Astrocyte (in vitro differentiated cells and primary cell): ENCODE measurements at regions not wholly inside any gene's neighbourhood (a gene's known extent, or its start where the extent isn't known, plus 50 kb on each side); places are given as distances from the start of the nearest gene placed in this dataset.

Source experiments
- EZH2 ChIP-seq: IDR thresholded peaks from 2 replicates; pipeline ENCODE4 v1.6.1; 2012; ENCODE audit warnings: mild to moderate bottlenecking, low read length, inconsistent platforms; ENCODE audit not compliant: insufficient read depth
- TF ChIP-seq, protein P1 (sequence below): IDR thresholded peaks from 2 replicates; pipeline ENCODE4 v1.5.1; 2011; ENCODE audit warnings: low read depth, mild to moderate bottlenecking, inconsistent platforms, low read length, moderate library complexity; ENCODE audit not compliant: insufficient read depth

GRCh38 chr2:54024576-54024975 lies 53.8 kb upstream of the PSME4 start:
- TF ChIP-seq, protein P1, sequence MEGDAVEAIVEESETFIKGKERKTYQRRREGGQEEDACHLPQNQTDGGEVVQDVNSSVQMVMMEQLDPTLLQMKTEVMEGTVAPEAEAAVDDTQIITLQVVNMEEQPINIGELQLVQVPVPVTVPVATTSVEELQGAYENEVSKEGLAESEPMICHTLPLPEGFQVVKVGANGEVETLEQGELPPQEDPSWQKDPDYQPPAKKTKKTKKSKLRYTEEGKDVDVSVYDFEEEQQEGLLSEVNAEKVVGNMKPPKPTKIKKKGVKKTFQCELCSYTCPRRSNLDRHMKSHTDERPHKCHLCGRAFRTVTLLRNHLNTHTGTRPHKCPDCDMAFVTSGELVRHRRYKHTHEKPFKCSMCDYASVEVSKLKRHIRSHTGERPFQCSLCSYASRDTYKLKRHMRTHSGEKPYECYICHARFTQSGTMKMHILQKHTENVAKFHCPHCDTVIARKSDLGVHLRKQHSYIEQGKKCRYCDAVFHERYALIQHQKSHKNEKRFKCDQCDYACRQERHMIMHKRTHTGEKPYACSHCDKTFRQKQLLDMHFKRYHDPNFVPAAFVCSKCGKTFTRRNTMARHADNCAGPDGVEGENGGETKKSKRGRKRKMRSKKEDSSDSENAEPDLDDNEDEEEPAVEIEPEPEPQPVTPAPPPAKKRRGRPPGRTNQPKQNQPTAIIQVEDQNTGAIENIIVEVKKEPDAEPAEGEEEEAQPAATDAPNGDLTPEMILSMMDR, result no peak
- no peak for TF ChIP-seq EZH2
